B cell (primary cell): ENCODE measurements at regions not wholly inside any gene's neighbourhood (a gene's known extent, or its start where the extent isn't known, plus 50 kb on each side); places are given as distances from the start of the nearest gene placed in this dataset.

ENCODE experiments used
- EZH2 ChIP-seq: IDR thresholded peaks from 2 replicates; pipeline ENCODE4 v1.6.1; 2012; ENCODE audit warnings: borderline replicate concordance, low read depth, mild to moderate bottlenecking, moderate library complexity, low read length; ENCODE audit not compliant: insufficient read depth, poor library complexity, severe bottlenecking
- TF ChIP-seq, protein P1 (sequence below): fragments of 200-600 bp; IDR thresholded peaks from one replicate; pipeline ENCODE4 v1.8.0; 2022; ENCODE audit warnings: antibody characterized with exemption, mild to moderate bottlenecking

DNA sequence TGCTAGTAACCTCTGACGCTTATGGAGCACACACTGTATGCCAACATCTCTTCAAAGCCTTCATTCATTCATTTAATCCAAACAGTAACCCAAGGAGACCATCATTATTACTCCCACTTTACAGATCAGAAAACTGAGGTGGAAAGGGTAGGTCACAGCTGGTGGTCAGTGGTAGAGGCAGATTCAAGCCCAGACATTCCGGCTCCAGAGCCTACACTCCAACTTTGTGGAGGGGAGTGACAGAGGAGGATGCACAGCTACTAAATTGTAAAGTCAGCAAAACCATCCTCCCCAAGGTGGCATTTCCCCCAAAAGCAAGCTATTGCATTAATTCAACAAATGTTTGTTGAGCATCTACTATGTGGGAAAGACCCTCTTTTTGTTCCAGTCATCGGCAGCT, 110.5 kb upstream of the CPEB4 start:
- no peak for TF ChIP-seq EZH2
- TF ChIP-seq, protein P1, sequence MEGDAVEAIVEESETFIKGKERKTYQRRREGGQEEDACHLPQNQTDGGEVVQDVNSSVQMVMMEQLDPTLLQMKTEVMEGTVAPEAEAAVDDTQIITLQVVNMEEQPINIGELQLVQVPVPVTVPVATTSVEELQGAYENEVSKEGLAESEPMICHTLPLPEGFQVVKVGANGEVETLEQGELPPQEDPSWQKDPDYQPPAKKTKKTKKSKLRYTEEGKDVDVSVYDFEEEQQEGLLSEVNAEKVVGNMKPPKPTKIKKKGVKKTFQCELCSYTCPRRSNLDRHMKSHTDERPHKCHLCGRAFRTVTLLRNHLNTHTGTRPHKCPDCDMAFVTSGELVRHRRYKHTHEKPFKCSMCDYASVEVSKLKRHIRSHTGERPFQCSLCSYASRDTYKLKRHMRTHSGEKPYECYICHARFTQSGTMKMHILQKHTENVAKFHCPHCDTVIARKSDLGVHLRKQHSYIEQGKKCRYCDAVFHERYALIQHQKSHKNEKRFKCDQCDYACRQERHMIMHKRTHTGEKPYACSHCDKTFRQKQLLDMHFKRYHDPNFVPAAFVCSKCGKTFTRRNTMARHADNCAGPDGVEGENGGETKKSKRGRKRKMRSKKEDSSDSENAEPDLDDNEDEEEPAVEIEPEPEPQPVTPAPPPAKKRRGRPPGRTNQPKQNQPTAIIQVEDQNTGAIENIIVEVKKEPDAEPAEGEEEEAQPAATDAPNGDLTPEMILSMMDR: no peak
